K562 (cell line): ENCODE measurements at regions not wholly inside any gene's neighbourhood (a gene's known extent, or its start where the extent isn't known, plus 50 kb on each side); places are given as distances from the start of the nearest gene placed in this dataset.
A peak's percentile ranks its signal among the peaks of the same experiment; 100 is the strongest.

Experiments used
- ATAC-seq: fragments of 200-7000 bp; cut with Tn5 transposase; 3 replicates; pipeline ENCODE4 v1.9.1; 2020; ENCODE audit warnings: moderate library complexity
- BruUV-seq: library from RNA; stranded (reverse); fragments of 400-500 nt; replicated peaks from 2 replicates; lab custom pipeline; 2021; lab: Mats Ljungman, UMichigan
- CTCF ChIA-PET: fragments of 300-600 bp; formaldehyde crosslinking; extraction: SDS; loops from one replicate; lab custom pipeline; 2021; ENCODE audit warnings: low intra/inter-chr PET ratio; lab: Yijun Ruan, JAX
- POLR2A ChIA-PET: fragments of 300-600, 350-650 bp; sonication (Branson Sonifier 250); formaldehyde crosslinking; extraction: SDS; loops from one replicate; lab custom pipeline; 2021; ENCODE audit warnings: antibody characterized with exemption, inconsistent platforms; lab: Yijun Ruan, JAX
- DNase-seq, 4 experiments: peaks; one replicate each; pipeline versions ENCODE4 v3.0.0 to v3.0.0-alpha.2; 2011 to 2018; ENCODE audit warnings: low spot score in 3 of 4, mixed read lengths in 3 of 4; ENCODE audit errors: extremely low read depth in 1 of 4
- FAIRE-seq: peaks from 2 replicates; lab custom pipeline; 2011; peaks lifted over from hg19 to GRCh38; lab: Jason Lieb, UNC
- H2AFZ ChIP-seq: 2 replicates; pipeline ENCODE4 v1.6.0; 2011; ENCODE audit warnings: low read depth, low read length, control low read depth, inconsistent platforms
- H3K27ac ChIP-seq: fragments of 200-600 bp; 3 replicates; pipeline ENCODE4 v1.8.0; 2011; ENCODE audit warnings: low read depth, mild to moderate bottlenecking, control low read depth, inconsistent platforms, low read length, moderate library complexity, mixed read lengths; ENCODE audit errors: extremely low read depth
- H3K27me3 ChIP-seq, 2 experiments: fragments of 300-600 bp in 1 of 2; 2 replicates in 1 of 2; 3 replicates in 1 of 2; pipeline versions ENCODE4 v1.6.0 to v1.8.0; 2011; ENCODE audit warnings: inconsistent platforms in 2 of 2, low read length in 2 of 2, mild to moderate bottlenecking in 1 of 2, mixed read lengths in 1 of 2, moderate library complexity in 1 of 2; ENCODE audit not compliant: control insufficient read depth in 2 of 2, insufficient read depth in 2 of 2
- H3K36me3 ChIP-seq: fragments of 300-600 bp; 3 replicates; pipeline ENCODE4 v1.8.0; 2011; ENCODE audit warnings: mild to moderate bottlenecking, low read length, inconsistent platforms; ENCODE audit not compliant: control insufficient read depth, insufficient read depth
- H3K4me1 ChIP-seq, 2 experiments: fragments of 200-600 bp in 1 of 2; replicated peaks in 1 of 2; 2 replicates in 1 of 2; 3 replicates in 1 of 2; pipeline versions ENCODE4 v1.5.1 to v1.8.0; 2011; ENCODE audit warnings: inconsistent platforms in 2 of 2, low read length in 2 of 2, mild to moderate bottlenecking in 1 of 2, mixed read lengths in 1 of 2, moderate library complexity in 1 of 2; ENCODE audit not compliant: control insufficient read depth in 2 of 2, insufficient read depth in 2 of 2
- H3K4me2 ChIP-seq: 2 replicates; pipeline ENCODE4 v1.6.1; 2011; ENCODE audit warnings: low read length, control low read depth, inconsistent platforms, mixed read lengths; ENCODE audit not compliant: insufficient read depth
- H3K4me3 ChIP-seq: fragments of 200-600 bp; sonication (generic), shearing (Covaris generic); 2 replicates; pipeline ENCODE4 v1.5.1; 2016; ENCODE audit warnings: control low read depth, inconsistent platforms
- H3K79me2 ChIP-seq: fragments of 200-600 bp; 3 replicates; pipeline ENCODE4 v1.8.0; 2011; ENCODE audit warnings: low read length, inconsistent platforms; ENCODE audit not compliant: control insufficient read depth, insufficient read depth
- H3K9ac ChIP-seq, 2 experiments: 2 replicates each; pipeline versions ENCODE4 v1.6.0 to v1.6.1; 2011; ENCODE audit warnings: low read depth in 2 of 2, low read length in 2 of 2, control low read depth in 1 of 2, inconsistent platforms in 1 of 2, mild to moderate bottlenecking in 1 of 2, mixed read lengths in 1 of 2; ENCODE audit not compliant: insufficient read depth in 1 of 2
- H3K9me1 ChIP-seq: one replicate; pipeline ENCODE4 v1.6.0; 2011; ENCODE audit warnings: inconsistent platforms, mild to moderate bottlenecking, low read length, moderate library complexity; ENCODE audit not compliant: control insufficient read depth, insufficient read depth
- H3K9me3 ChIP-seq: replicated peaks from 2 replicates; pipeline ENCODE4 v1.5.1; 2011; ENCODE audit warnings: low read depth, low read length, inconsistent platforms; ENCODE audit not compliant: control insufficient read depth, insufficient read depth
- H4K20me1 ChIP-seq: replicated peaks from 2 replicates; pipeline ENCODE4 v1.6.1; 2011; ENCODE audit warnings: low read length, inconsistent platforms, mixed read lengths; ENCODE audit not compliant: control insufficient read depth, insufficient read depth
- ARID2 ChIP-seq: fragments of 450-650 bp; IDR thresholded peaks from 2 replicates; pipeline ENCODE4 v1.6.1; 2017; ENCODE audit warnings: antibody characterized with exemption, mild to moderate bottlenecking
- CC2D1A ChIP-seq: fragments of 450-650 bp; IDR thresholded peaks from 2 replicates; pipeline ENCODE4 v1.6.1; 2017; ENCODE audit warnings: mild to moderate bottlenecking
- DEAF1 ChIP-seq: fragments of 450-650 bp; formaldehyde crosslinking; IDR thresholded peaks from 2 replicates; pipeline ENCODE4 v1.4.0; 2020; ENCODE audit warnings: mild to moderate bottlenecking, moderate library complexity
- NFRKB ChIP-seq: fragments of 450-650 bp; IDR thresholded peaks from 2 replicates; pipeline ENCODE4 v1.6.1; 2016; ENCODE audit warnings: low read depth
- RAD21 ChIP-seq, 2 experiments: fragments of 250-450 bp in 1 of 2; fragments of 450-650 bp in 1 of 2; sonication (Bioruptor Pico) in 1 of 2; formaldehyde crosslinking in 1 of 2; IDR thresholded peaks in 1 of 2; conservative IDR thresholded peaks in 1 of 2; 2 replicates each; pipeline versions ENCODE4 v1.4.0 to v1.8.0; 2020 to 2022; ENCODE audit warnings: mild to moderate bottlenecking in 2 of 2, moderate library complexity in 1 of 2
- REST ChIP-seq, 2 experiments: fragments of 450-650 bp; formaldehyde crosslinking in 1 of 2; IDR thresholded peaks; 2 replicates each; pipeline versions ENCODE4 v1.4.0 to v1.6.1; 2014 to 2020; ENCODE audit warnings: mild to moderate bottlenecking in 2 of 2, borderline replicate concordance in 1 of 2, low read depth in 1 of 2
- SMC3 ChIP-seq: conservative IDR thresholded peaks from 2 replicates; pipeline ENCODE4 v1.6.1; 2011; ENCODE audit warnings: low read depth, low read length, improper control_type of control experiment; ENCODE audit not compliant: insufficient read depth
- WGBS: fragments of 100-300 bp; shearing (Covaris generic); methylation state at CpG from one replicate; pipeline ENCODE4 v1.1.6; 2016; ENCODE audit warnings: low coverage, mixed read lengths; ENCODE audit not compliant: insufficient coverage; ENCODE audit errors: missing lambda C conversion rate; 5-methylcytosine and 5-hydroxymethylcytosine counted together
- in situ Hi-C: fragments of 300-500 bp; cut with MboI; formaldehyde crosslinking; loops from 4 replicates; pipeline ENCODE4 v1.15.0; 2018; ENCODE audit warnings: inconsistent platforms, mixed read lengths
- intact Hi-C: fragments of 100-400 bp; cut with micrococcal nuclease; formaldehyde crosslinking; loops from 2 replicates; pipeline ENCODE4 v1.14.2; 2022
- TF ChIP-seq, protein P1 (sequence below): sonication (generic); IDR thresholded peaks from 2 replicates; pipeline ENCODE4 v1.6.1; 2016

GRCh38 chr12:54749191-54749818 is 101.1 kb upstream of the DCD start:
- 0% methylated on average over 5 of the region's 5 CpGs for WGBS
- peak; percentile 31 to 61 (median 45) for DNase-seq
- Histone ChIP-seq H3K36me3 (no peaks in the 10 kb centered on the region), H3K9me3 (no peaks in the 10 kb centered on the region), H3K4me3 (no peak overlapping the region), H3K27me3 (no peaks in the 10 kb centered on the region), H3K79me2 (no peaks in the 10 kb centered on the region), H3K4me1 (no peaks in the 10 kb centered on the region), H3K4me2 (no peak overlapping the region), H3K9ac (no peak overlapping the region), H3K27ac (no peak overlapping the region), H2AFZ (no peak overlapping the region), H4K20me1 (no peaks in the 10 kb centered on the region; the same call in 1 of the 2 replicates), H3K9me1 (no peaks in the 10 kb centered on the region)
- no TSS peak for BruUV-seq
- ChIA-PET POLR2A (no interaction called here), CTCF (interaction anchor here (0.6 to 3.2 kb wide), 8 partner anchors 10 to 1888 kb away, joined by 3 to 27 read pairs (median 5); no protein-coding TSS in a partner anchor)
- intact Hi-C loops, result loop anchor here (2.0 kb wide), 2 partner anchors 209 to 323 kb away; no protein-coding TSS in a partner anchor
- FAIRE-seq, result peak; percentile 91
- in situ Hi-C loops, result loop anchor here (5.0 to 10.0 kb wide), 2 partner anchors 213 to 315 kb away; no protein-coding TSS in a partner anchor
- ATAC-seq, result peak; percentile 75
- peak; percentile 64 for TF ChIP-seq SMC3
- peak; percentile 69 for TF ChIP-seq REST (IDR thresholded peaks at IDR 0.05; ENCODE audit: borderline replicate concordance)
- TF ChIP-seq REST (CRISPR knock-in tag; IDR thresholded peaks at IDR 0.05; ENCODE audit: low read depth), result no peak
- TF ChIP-seq, protein P1, sequence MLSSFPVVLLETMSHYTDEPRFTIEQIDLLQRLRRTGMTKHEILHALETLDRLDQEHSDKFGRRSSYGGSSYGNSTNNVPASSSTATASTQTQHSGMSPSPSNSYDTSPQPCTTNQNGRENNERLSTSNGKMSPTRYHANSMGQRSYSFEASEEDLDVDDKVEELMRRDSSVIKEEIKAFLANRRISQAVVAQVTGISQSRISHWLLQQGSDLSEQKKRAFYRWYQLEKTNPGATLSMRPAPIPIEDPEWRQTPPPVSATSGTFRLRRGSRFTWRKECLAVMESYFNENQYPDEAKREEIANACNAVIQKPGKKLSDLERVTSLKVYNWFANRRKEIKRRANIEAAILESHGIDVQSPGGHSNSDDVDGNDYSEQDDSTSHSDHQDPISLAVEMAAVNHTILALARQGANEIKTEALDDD, result no peak
- TF ChIP-seq NFRKB, result no peak
- TF ChIP-seq ARID2, result 0 out of 2 replicates have a peak, but pooled peaks have one; percentile 19
- TF ChIP-seq DEAF1 (CRISPR knock-in tag), result peak; percentile 82
- TF ChIP-seq RAD21 (CRISPR knock-in tag; conservative IDR thresholded peaks at IDR 0.05 in 1 of 2, IDR thresholded peaks at IDR 0.05 in 1 of 2), result peak; percentile 92 to 93
- no peak for TF ChIP-seq CC2D1A
